ENCODE measurements at regions not wholly inside any gene's neighbourhood (a gene's known extent, or its start where the extent isn't known, plus 50 kb on each side); places are given as distances from the start of the nearest gene placed in this dataset.
"Not testable (repeated sequence)": the region's sequence is repeated elsewhere in the genome, so short reads cannot be mapped to it uniquely, and the experiment has no call there.

GRCh38 chr6:6740595-6740994 lies 152.1 kb downstream of the LY86 start:
- Histone ChIP-seq H3K27ac (peak overlapping the region; percentile 71), H3K9me3 (no peaks in the 10 kb centered on the region), H3K4me3 (no peak overlapping the region), H3K36me3 (ENCODE audit: insufficient read depth in 1 of 2, low read depth in 1 of 2) (no peaks in the 10 kb centered on the region), H3K27me3 (ENCODE audit: insufficient read depth in 3 of 3, low read length in 2 of 3) (no peaks in the 10 kb centered on the region), H3K4me1 (peaks cover 31% of the 10 kb centered on the region)
- intact Hi-C loops (cut with DNase I): loop anchor here in 1 of 2 donors (5.0 kb wide), 1 partner anchor 187 kb away; no protein-coding TSS in a partner anchor
- no peak for ATAC-seq
- DNase-seq: no peak
- WGBS, 3 donors: 85 to 92% (median 87%) methylated on average over 7 of the region's 7 CpGs
- TF ChIP-seq, protein P1, sequence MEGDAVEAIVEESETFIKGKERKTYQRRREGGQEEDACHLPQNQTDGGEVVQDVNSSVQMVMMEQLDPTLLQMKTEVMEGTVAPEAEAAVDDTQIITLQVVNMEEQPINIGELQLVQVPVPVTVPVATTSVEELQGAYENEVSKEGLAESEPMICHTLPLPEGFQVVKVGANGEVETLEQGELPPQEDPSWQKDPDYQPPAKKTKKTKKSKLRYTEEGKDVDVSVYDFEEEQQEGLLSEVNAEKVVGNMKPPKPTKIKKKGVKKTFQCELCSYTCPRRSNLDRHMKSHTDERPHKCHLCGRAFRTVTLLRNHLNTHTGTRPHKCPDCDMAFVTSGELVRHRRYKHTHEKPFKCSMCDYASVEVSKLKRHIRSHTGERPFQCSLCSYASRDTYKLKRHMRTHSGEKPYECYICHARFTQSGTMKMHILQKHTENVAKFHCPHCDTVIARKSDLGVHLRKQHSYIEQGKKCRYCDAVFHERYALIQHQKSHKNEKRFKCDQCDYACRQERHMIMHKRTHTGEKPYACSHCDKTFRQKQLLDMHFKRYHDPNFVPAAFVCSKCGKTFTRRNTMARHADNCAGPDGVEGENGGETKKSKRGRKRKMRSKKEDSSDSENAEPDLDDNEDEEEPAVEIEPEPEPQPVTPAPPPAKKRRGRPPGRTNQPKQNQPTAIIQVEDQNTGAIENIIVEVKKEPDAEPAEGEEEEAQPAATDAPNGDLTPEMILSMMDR (IDR thresholded peaks at IDR 0.05): no peak

- TF ChIP-seq, protein P1 (IDR thresholded peaks at IDR 0.05): no peak
- intact Hi-C loops (cut with DNase I): loop anchor here in 1 of 2 donors (5.0 kb wide), 1 partner anchor 186 kb away; no protein-coding TSS in a partner anchor
- H3K27ac ChIP-seq: peak overlapping the region; percentile 71
- no peaks in the 10 kb centered on the region for H3K9me3 ChIP-seq
- H3K36me3 ChIP-seq (ENCODE audit: insufficient read depth in 1 of 2, low read depth in 1 of 2): no peaks in the 10 kb centered on the region
- no peaks in the 10 kb centered on the region for H3K27me3 ChIP-seq (ENCODE audit: insufficient read depth in 3 of 3, low read length in 2 of 3)
- 46 to 55% (median 54%) methylated on average over 4 of the region's 4 CpGs for WGBS, 3 donors
- DNase-seq: no peak
- H3K4me1 ChIP-seq: peaks cover 35% of the 10 kb centered on the region
- no peak overlapping the region for H3K4me3 ChIP-seq
- peak in 2 of 4 donors; percentile 33 to 40 for ATAC-seq
These were observed 152.7 kb downstream of the LY86 start for GRCh38 chr6:6741264-6741663.

DNA sequence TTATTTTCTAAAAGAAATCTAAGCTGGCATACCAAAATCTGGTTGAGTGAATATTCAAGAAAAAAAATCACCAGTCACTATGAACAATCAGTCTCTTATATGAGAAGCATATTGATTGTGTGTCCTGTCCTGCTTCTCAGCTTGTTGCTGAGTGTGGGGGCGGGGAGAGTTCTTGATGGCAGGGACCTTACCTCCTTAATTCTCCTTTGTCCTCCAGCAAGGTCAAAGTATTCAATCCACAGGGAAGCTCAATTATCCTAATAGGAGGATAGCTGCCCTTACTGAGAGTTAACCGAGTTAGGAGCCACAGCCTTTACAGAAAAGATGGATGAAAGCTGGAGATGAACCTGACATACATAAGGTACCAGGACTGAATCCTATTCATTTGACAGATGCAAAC lies 154.0 kb downstream of the LY86 start:
- H3K4me1 ChIP-seq: peaks cover 35% of the 10 kb centered on the region

DNA sequence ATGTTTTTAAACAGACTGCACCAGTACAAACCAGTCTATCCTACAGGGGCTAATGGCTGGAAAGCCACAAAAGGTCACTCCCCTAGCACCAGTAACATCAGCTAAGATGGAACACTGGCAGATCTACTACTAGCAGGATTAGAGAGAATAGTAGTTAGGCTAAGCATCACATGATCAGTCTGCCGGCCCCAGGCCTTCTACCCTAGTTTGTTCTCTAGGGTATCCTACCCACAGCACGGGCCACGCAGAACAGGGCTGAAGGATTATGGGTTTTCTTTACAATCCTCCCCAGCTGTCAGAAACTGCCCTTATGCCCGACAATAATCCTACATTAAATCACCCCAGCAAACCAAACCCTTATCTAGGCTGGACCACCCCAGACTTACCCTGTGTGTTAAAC lies 156.0 kb downstream of the LY86 start:
- H3K27me3 ChIP-seq (ENCODE audit: insufficient read depth in 3 of 3, low read length in 2 of 3): no peaks in the 10 kb centered on the region
- TF ChIP-seq, protein P1 (IDR thresholded peaks at IDR 0.05): no peak
- no peaks in the 10 kb centered on the region for H3K36me3 ChIP-seq (ENCODE audit: insufficient read depth in 1 of 2, low read depth in 1 of 2)
- H3K4me3 ChIP-seq: no peak overlapping the region
- H3K9me3 ChIP-seq: no peaks in the 10 kb centered on the region
- peak overlapping the region; percentile 95 for H3K27ac ChIP-seq
- peaks cover 47% of the 10 kb centered on the region for H3K4me1 ChIP-seq
- no peak for DNase-seq
- intact Hi-C loops (cut with DNase I): loop anchor here in 1 of 2 donors (5.0 kb wide), 1 partner anchor 183 kb away; no protein-coding TSS in a partner anchor
- ATAC-seq: no peak
- 63 to 75% (median 71%) methylated on average over 4 of the region's 4 CpGs for WGBS, 3 donors

More for the DNA sequence above, 154.0 kb downstream of the LY86 start:
- H3K27ac ChIP-seq: peak overlapping the region; percentile 71
- H3K9me3 ChIP-seq: no peaks in the 10 kb centered on the region
- no peak for DNase-seq
- intact Hi-C loops (cut with DNase I): loop anchor here in 1 of 2 donors (5.0 kb wide), 1 partner anchor 185 kb away; no protein-coding TSS in a partner anchor
- TF ChIP-seq, protein P1 (IDR thresholded peaks at IDR 0.05): no peak
- 96 to 97% (median 97%) methylated on average over 2 of the region's 2 CpGs for WGBS, 3 donors
- no peaks in the 10 kb centered on the region for H3K36me3 ChIP-seq (ENCODE audit: insufficient read depth in 1 of 2, low read depth in 1 of 2)
- no peak for ATAC-seq
- H3K4me3 ChIP-seq: no peak overlapping the region
- no peaks in the 10 kb centered on the region for H3K27me3 ChIP-seq (ENCODE audit: insufficient read depth in 3 of 3, low read length in 2 of 3)

- H3K4me1 ChIP-seq: peaks cover 57% of the 10 kb centered on the region
- H3K27me3 ChIP-seq (ENCODE audit: insufficient read depth in 3 of 3, low read length in 2 of 3); H3K36me3 ChIP-seq (ENCODE audit: insufficient read depth in 1 of 2, low read depth in 1 of 2); DNase-seq; H3K9me3 ChIP-seq; ATAC-seq: not testable (repeated sequence)
- peak overlapping the region; percentile 95 for H3K27ac ChIP-seq
- 75 to 83% (median 78%) methylated on average over 27 to 54 of the region's 54 CpGs for WGBS, 3 donors
- peak overlapping the region; percentile 48 for H3K4me3 ChIP-seq
- intact Hi-C loops (cut with DNase I): loop anchor here (5.0 kb wide), 2 partner anchors 82 to 297 kb away; no protein-coding TSS in a partner anchor
These were observed 157.3 kb downstream of the LY86 start for GRCh38 chr6:6745637-6746332.
